Caki2 (cell line): ENCODE measurements at regions not wholly inside any gene's neighbourhood (a gene's known extent, or its start where the extent isn't known, plus 50 kb on each side); places are given as distances from the start of the nearest gene placed in this dataset.
A peak's percentile ranks its signal among the peaks of the same experiment; 100 is the strongest.

Experiments
- DNase-seq: peaks from one replicate; pipeline ENCODE4 v3.0.0-alpha.2; 2015; ENCODE audit warnings: low read depth
- in situ Hi-C: cut with HindIII; loops from 2 replicates; pipeline ENCODE4 v1.10.0; 2016; ENCODE audit warnings: low sequenced_read_pairs, low pct_unique_long_range_greater_than_20kb, mixed read lengths

DNA sequence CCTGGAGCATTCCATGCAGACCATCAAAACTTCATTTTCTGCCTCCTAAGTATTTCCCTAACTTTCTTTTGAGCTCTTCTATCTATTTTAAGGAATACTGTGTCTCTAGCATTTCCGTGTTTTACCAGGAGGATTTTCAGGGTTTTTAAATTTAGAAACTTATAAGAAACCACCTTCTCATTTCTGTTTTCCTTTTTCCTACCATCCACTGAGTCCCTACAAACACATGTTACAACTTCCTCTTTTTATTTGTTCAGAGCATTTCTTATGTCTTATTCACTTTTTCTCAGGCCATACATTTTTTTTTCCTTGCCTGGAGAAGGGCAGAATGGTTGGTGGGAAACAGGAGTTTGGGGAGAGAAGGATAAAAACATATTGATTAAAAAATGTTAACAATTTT lies 130.0 kb upstream of the BMP5 start:
- in situ Hi-C loops = no loop called here

DNA sequence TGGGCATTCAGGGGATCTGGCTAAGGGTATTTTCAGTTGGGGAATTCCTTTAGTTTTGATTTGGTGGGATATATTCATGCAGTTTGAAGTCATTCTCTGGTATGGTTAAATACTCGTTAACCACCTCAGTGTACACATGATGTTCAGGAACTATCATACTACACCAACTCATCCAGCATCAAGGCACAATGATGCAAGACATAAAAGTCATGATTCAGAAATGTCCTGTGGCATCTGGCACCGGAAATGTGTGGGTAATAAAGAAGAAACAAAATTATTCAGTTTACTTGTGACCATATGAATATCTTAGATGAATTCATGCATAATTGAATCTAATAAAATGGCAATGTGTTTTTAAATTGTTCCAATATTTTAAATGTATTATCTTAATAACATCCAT lies 129.0 kb upstream of the BMP5 start:
- no peak for DNase-seq
- in situ Hi-C loops = no loop called here

More for the DNA sequence above, 130.0 kb upstream of the BMP5 start:
- no peak for DNase-seq

DNA sequence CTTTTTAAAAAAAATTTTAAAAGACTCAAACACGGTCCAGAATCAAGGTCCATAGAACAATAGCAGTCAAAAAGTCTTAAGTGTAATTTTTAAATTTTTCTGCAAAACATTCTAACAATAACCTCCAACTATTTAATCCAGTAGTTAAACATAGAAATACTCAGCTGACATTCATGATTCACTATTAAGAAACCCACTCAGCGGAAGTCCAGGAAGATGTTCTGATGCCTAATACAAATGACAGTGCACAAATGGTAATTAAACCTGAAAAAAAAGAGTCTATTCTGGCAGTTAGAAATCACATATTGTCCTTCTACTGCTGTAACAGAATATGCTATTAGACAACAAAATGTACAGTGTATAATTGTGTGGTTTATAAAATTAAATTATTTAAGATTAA lies 128.2 kb upstream of the BMP5 start:
- no peak for DNase-seq
- in situ Hi-C loops = no loop called here

DNA sequence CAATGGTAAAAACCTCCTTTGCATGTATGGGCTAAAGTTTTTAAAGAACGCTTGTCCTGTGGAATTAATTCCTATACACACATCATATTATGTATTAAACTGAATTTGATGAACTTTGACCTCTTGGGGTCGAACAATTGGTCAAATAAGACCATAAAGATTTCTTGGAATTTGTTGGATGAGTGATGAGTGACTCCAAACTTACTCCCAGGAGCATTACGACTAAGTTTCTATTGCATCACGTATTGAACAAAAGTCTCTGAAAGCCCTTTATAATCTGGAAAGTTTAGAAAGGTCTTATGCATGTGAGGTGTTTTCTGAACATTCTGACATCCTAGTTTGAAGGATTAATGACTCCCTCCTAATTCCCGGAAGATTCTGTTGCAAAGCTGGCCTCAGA lies 126.9 kb upstream of the BMP5 start:
- in situ Hi-C loops = no loop called here
- no peak for DNase-seq

DNA sequence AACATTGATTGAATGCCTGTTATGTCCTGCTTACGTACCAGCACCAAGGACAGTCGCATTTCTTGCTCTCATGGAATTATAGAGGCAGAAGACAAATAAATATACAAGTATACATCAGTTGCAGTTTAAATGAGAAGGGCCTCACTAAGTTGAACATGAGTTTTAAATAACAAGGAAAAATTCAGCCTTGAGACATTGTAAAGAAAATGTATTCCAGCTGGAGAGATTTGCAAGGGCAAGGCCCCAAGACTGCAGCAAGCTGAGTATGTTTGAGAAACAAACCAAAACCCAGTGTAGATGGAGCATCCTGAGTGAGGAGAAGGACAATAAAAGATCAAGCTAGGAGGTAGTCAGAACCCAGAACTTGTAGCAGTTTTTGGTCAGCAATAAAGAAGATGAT lies 123.2 kb upstream of the BMP5 start:
- in situ Hi-C loops = no loop called here
- no peak for DNase-seq

DNA sequence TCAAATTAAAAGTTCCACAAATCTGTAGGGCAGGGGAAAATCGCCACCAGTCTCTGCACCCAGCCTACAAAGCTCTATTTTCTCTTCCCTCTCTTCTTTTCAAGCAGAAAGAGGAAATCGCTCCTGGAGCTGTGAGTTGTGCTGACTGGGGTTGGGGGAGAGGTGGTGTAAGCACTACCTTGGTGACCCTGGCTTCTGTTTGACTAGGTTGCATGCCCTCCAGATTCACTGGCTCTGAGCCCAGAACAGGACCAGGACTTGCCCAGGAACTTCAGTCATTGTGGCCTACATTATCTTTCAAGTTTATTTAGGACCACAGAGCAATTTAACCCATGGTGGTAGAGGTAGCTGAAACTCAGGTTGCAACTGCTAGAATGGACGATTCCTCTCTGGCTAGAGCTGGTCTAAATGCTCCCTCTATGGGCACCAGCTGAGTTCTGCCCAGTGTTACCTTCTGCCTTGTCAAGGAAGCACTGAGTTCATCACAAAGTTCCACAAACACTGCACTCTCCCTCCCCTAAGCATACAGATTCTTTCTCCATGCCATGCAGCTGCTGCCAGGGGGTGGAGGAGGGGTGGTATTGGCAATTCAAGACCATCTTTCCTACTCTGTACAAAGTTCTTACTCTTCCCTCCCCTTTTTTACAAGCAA lies 122.0 kb upstream of the BMP5 start:
- no peak for DNase-seq

DNA sequence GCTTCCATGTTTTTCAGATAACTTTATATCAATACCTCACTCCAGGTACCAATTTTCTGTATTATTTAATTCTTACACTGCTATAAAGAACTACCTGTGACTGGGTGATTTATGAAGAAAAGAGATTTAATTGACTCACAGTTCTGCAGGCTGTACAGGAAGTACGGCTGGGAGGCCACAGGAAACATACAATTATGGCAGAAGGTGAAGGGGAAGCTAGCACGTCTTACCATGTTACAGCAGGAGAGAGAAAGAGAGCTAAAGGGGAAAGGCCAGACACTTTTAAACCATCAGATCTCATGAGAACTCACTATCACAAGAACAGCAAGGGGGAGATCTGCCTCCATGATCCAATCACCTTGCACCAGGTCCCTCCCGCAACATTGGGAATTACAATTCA lies 119.1 kb upstream of the BMP5 start:
- no peak for DNase-seq
- in situ Hi-C loops = no loop called here

More for the DNA sequence above, 122.0 kb upstream of the BMP5 start:
- in situ Hi-C loops = no loop called here

DNA sequence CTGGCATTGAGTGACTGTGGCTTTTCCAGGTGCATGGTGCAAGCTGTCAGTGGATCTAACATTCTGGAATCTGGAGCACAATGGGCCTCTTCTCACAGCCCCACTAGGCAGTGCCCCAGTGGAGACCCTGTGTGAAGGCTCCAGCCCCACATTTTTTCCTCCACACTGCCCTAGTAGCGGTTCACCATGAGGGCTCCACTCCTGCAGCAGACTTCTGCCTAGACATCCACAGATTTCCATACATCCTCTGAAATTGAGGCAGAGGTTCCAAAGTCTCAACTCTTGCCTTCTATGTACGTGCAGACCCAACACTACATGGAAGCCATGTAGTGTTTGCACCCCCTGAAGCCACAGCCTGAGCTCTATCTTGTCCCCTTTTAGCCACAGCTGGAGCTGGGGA lies 118.0 kb upstream of the BMP5 start:
- in situ Hi-C loops = no loop called here
- DNase-seq = no peak

DNA sequence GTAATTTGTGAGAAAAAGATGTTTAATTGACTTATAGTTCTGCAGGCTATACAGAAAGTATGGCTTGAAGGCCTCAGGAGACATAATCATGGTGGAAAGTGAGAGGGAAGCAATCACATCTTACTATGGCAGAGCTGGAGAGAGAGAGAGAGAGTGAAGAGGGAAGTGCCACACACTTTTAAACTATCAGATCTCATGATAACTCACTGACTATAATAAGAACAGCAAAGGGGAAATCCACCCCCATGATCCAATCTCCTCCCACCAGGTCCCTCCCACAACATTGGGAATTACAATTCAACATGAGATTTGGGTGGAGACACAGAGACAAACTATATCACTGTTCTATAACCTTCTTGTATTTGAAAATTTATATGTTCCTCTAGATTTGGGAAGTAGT lies 117.2 kb upstream of the BMP5 start:
- in situ Hi-C loops = no loop called here
- no peak for DNase-seq

DNA sequence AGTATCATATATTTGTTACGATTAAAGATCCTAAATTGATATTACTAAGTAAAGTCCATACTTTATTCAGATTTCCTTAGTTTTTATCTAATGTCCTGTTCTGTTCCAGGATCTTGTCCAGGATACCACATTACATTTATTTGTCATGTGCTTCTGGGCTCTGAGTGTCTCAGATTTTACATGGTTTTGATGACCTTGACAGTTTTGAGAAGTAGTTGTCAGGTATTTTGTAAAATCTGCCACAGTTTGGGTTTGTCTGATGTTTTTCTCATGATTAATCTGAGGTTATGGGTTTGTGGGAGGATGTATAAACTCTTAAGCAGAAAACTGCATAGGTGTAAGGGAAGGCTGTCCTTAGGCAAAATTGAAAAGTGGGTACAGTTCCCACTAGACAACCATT lies 109.9 kb upstream of the BMP5 start:
- in situ Hi-C loops = no loop called here

DNA sequence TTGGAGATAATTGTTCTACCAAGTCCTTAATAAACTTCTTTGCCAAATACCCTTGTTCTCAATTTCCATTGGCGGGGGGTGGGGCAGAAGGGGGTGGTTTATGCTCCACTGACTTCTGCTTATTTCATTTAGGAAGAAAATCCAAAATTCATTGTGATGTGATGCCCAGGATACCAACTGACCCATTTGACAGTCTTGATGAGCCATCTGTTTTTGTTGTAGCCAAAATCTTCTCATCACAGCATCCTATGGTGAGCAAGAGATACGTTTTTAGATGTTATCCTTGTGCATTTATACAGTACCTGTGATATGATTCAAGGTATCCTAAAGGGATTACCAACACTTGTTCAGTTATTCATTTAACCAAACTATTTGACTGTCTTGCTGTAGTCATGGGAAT lies 108.5 kb upstream of the BMP5 start:
- in situ Hi-C loops = no loop called here
- no peak for DNase-seq

More for the DNA sequence above, 109.9 kb upstream of the BMP5 start:
- DNase-seq = no peak

DNA sequence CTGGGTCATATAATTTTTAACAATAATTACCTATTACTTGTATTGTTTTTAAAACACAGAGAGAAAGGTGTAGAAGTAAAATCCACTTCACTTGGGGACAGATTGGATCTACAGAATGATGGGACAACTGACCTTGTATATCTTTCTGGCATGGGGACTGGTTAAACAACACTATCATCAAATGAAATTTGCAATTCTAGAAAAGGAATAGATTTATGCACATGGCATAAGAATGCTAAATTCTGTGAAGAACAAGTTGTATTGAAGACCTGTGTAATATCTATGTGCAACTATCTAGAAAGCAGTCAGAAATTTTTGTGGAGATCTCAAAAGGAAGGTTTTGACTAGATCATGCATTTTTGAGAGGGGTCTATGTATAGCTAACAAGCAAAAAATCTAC lies 106.3 kb upstream of the BMP5 start:
- DNase-seq = no peak
- in situ Hi-C loops = no loop called here

DNA sequence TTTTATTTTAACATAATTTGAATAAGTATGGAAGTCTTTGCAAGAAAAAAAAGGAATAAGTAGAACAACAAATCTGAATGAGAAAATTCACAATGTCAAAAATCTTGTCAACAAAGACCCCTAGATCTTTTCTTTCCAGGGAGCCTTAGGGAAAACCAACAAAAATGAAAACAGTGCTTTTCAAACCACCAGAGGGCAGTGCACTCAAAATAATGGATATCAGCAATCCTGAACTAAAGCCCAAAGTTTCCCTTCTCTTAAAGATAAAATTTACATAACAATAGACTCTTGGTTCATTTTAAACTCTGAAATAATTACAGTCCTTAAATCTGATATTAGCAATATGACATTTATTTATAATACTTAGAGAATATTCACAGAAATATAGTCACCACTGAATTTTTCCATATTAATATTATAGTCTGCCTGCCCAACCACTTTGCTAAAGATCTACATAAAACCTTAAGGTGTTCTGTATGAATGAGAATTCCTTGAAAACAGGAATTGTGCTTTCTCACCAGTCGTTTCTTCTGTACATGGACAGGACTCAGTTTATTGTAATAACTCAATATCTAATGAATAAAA lies 105.3 kb upstream of the BMP5 start:
- peak; percentile 22 for DNase-seq
- in situ Hi-C loops = no loop called here

DNA sequence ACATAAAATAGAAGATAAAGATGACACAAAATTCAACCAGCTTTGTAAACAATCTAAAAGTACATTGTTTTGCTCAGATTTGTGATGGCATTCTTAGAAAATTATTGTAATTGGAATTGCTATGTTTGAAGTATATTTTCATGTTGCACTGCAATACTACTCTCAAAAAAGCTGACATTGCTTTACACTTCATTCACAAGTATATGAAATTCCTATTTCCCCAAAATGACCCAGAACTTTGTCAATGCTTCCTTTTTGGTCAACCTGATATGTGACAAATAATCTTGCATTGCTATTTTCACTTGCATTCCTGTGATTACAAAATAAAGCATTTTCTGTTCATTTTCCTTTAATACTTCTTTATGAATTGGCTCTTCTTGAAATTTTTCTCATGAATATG lies 104.1 kb upstream of the BMP5 start:
- no peak for DNase-seq
- in situ Hi-C loops = no loop called here

DNA sequence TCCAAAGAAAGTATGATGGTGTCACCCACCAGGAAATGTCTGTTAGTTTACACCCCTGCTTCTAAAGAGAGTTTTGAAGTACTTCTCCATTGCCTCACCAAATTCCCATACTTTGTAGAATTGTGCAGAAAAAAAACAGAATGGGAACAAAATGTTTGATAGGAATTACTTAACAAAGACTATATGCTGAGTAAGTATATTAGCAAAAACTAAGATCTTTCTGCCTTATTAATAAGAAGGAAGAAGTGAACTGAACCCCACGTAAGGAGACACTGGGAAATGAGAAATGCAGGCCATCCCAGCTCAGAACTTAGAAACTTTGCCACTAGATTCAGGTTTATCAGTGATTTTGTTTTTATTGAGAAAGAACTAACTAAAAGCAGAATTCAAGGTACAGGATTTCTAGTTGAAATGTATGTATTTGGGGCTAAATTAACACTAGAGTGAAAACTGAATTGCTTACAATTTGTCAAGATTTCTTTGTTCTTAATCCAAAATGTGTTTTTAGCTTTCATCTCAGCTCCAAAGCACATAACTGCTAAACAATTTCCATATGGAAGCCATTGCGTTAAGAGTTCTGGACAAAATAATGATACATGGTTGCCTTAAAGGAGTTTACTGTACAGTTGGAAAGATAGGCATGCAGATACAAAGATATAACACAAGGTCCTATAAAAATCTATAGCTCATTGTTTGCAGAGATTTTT lies 102.7 kb upstream of the BMP5 start:
- no peak for DNase-seq
- in situ Hi-C loops = no loop called here

DNA sequence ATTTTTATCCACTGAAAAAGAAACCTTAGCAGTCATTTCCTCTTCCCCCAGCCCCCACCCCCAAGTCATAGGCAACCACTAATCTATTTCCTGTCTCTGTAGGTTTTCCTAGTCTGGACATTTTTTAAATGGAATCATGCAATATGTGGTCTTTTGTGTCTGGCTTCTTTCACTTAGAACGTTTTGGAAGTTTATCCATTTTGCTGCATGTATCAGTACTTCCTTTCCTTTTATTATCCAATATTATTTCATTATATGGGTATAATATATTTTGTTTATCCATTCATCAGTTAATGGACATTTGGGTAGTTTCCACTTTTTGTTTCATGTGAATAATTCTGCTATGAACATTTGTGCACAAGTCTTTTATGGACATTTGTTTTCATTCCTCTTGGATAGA lies 99.3 kb upstream of the BMP5 start:
- no peak for DNase-seq
- in situ Hi-C loops = no loop called here

DNA sequence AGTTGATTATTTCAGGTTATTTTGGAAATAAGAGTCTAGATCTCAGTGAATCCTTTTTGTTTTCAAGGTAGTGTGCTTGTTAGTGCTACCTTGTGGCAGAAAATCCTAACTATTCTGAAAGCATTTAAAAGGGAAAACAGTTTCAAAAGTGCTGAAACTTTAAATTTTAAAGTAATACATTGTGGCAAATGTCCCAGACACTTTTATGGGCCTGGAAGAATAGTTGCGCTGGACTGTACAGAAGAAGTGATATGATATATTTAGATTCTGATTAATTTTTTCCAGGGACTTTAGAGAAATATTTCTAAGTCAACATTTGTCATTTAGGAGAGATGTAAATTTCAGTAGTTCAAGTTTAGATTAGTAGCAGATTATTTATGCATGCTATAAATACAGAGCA lies 96.7 kb upstream of the BMP5 start:
- in situ Hi-C loops = no loop called here
- DNase-seq = no peak

DNA sequence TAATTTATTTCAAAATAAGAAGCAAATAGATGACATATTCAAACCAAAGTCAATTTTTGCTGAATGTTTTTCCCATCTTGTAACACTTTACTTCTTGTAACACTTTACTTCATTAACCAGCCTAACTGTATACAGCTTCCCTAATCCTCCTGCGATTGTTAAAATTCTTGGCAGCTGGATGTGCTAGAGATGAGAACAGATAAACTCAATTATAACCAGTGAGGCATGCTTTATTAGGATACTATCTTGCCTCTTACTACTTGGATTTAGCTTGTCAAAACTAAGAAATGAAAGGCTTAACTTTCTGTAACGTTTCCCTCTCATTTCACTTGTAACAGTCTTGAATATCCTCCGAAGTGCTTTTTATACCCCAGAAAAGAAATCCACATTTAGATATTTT lies 94.1 kb upstream of the BMP5 start:
- in situ Hi-C loops = no loop called here
- DNase-seq = no peak

DNA sequence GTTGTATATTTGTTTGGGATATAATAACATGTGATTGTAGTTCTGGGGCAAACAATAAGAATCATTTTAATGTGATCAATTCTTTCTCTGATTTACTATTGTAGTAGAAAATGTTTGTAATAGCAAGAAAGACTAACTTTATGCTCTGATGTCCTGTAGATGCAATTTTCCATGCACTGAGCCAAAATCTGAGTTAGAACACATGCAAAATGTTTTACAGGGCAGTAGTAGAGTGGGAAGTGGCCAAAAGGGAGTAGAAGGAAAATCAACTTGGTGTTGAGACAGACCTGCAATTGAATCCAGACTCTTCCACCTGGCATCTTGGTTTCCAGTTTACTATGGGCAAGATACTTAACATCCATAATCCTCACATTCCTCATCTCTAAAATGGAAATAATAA lies 93.5 kb upstream of the BMP5 start:
- in situ Hi-C loops = no loop called here
- DNase-seq = no peak

DNA sequence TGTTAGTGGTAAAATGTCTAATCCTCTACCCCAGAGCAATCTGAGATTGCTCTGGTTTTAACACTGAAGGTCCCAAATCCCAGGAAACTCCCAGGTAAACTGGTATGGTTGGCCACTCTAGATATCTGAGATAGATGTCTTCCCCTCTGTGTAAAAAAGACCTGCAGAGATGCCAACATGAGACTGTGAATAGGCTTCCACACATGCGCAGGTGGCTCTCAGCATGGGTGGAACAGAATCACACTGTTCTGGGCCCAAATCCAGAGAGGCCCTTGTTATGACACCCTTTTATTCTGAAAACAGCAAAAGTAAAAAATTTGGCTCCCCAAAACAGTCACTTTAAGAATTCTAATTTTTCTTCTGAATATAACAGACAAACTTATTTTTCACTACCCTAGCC lies 88.7 kb upstream of the BMP5 start:
- no peak for DNase-seq
- in situ Hi-C loops = no loop called here
